Vagina (tissue), 2 donors: ENCODE measurements at regions not wholly inside any gene's neighbourhood (a gene's known extent, or its start where the extent isn't known, plus 50 kb on each side); places are given as distances from the start of the nearest gene placed in this dataset.

Experiments used
- POLR2A ChIP-seq, 2 donors: fragments of 450-650 bp; IDR thresholded peaks; one replicate each; pipeline ENCODE4 v1.6.1; 2017; ENCODE audit warnings: antibody characterized with exemption in 2 of 2, mild to moderate bottlenecking in 2 of 2, moderate library complexity in 2 of 2
- POLR2AphosphoS5 ChIP-seq, 2 donors: sonication (generic); formaldehyde crosslinking; IDR thresholded peaks; one replicate each; pipeline ENCODE4 v1.9.0; 2017; ENCODE audit warnings: antibody characterized with exemption in 2 of 2, mild to moderate bottlenecking in 2 of 2, low read depth in 1 of 2; ENCODE audit not compliant: insufficient read depth in 1 of 2
- TF ChIP-seq, protein P1 (sequence below), 3 experiments: fragments of 450-650 bp in 2 of 3; fragments of 200-600 bp in 1 of 3; sonication (generic) in 1 of 3; IDR thresholded peaks; one replicate each; pipeline ENCODE4 v1.5.1; 2017 to 2019; ENCODE audit warnings: antibody characterized with exemption in 3 of 3, mild to moderate bottlenecking in 2 of 3, moderate library complexity in 2 of 3

DNA sequence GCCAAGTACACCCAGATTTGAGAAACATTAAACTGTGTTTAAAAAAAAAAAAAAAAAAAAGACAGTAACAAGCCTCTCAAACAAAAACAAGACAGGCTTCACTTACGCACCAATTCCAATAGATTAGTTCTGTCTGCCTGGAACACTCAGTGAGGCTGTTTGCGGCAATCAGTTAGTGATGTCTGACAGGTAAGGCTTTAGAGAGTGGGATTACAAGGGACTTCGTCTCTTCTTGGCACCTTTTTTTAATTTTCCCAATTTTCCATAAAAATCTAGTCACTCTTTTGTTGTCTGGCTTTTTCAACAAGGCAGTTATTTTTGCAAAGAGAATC, 79.6 kb downstream of the NCOR2 start:
- TF ChIP-seq, protein P1, sequence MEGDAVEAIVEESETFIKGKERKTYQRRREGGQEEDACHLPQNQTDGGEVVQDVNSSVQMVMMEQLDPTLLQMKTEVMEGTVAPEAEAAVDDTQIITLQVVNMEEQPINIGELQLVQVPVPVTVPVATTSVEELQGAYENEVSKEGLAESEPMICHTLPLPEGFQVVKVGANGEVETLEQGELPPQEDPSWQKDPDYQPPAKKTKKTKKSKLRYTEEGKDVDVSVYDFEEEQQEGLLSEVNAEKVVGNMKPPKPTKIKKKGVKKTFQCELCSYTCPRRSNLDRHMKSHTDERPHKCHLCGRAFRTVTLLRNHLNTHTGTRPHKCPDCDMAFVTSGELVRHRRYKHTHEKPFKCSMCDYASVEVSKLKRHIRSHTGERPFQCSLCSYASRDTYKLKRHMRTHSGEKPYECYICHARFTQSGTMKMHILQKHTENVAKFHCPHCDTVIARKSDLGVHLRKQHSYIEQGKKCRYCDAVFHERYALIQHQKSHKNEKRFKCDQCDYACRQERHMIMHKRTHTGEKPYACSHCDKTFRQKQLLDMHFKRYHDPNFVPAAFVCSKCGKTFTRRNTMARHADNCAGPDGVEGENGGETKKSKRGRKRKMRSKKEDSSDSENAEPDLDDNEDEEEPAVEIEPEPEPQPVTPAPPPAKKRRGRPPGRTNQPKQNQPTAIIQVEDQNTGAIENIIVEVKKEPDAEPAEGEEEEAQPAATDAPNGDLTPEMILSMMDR (IDR thresholded peaks at IDR 0.05) = no peak
- TF ChIP-seq POLR2A (IDR thresholded peaks at IDR 0.05) = no peak
- no peak for TF ChIP-seq POLR2AphosphoS5 (IDR thresholded peaks at IDR 0.05; ENCODE audit: insufficient read depth in 1 of 2, low read depth in 1 of 2)
